HepG2 (cell line): ENCODE measurements at regions not wholly inside any gene's neighbourhood (a gene's known extent, or its start where the extent isn't known, plus 50 kb on each side); places are given as distances from the start of the nearest gene placed in this dataset.

Experiments
- ATAC-seq: fragments of 200-7000 bp; cut with Tn5 transposase; 3 replicates; pipeline ENCODE4 v1.9.1; 2020; ENCODE audit warnings: mild to moderate bottlenecking, moderate library complexity
- BruUV-seq: library from RNA; stranded (reverse); fragments of 400-500 nt; replicated peaks from 2 replicates; lab custom pipeline; 2021; lab: Mats Ljungman, UMichigan
- CTCF ChIA-PET: fragments of 300-600 bp; formaldehyde crosslinking; extraction: SDS; loops from one replicate; lab custom pipeline; 2021; ENCODE audit warnings: low total read pairs, inconsistent platforms, low intra/inter-chr PET ratio; lab: Yijun Ruan, JAX
- POLR2A ChIA-PET: fragments of 350-600 bp; sonication (Branson Sonifier 250); formaldehyde crosslinking; loops from one replicate; lab custom pipeline; 2020; ENCODE audit warnings: antibody characterized with exemption, inconsistent platforms; lab: Yijun Ruan, JAX
- DNase-seq: peaks from one replicate; pipeline ENCODE4 v3.0.0-alpha.2; 2015; ENCODE audit warnings: low spot score
- FAIRE-seq: peaks from 3 replicates; lab custom pipeline; 2011; peaks lifted over from hg19 to GRCh38; lab: Jason Lieb, UNC
- H2AFZ ChIP-seq: one replicate; pipeline ENCODE4 v1.6.1; 2011; ENCODE audit warnings: low read length, inconsistent platforms
- H3K27ac ChIP-seq: fragments of 300-600 bp; 3 replicates; pipeline ENCODE4 v1.8.0; 2011; ENCODE audit warnings: mixed run types, mild to moderate bottlenecking, mixed read lengths, low read length, inconsistent platforms; ENCODE audit not compliant: insufficient read depth; ENCODE audit errors: extremely low read length
- H3K27me3 ChIP-seq, 2 experiments: fragments of 200-600 bp in 1 of 2; 2 replicates in 1 of 2; 3 replicates in 1 of 2; pipeline versions ENCODE4 v1.6.0 to v1.8.0; 2011; ENCODE audit warnings: low read length in 2 of 2, mild to moderate bottlenecking in 2 of 2, moderate library complexity in 2 of 2, inconsistent platforms in 1 of 2; ENCODE audit not compliant: insufficient read depth in 2 of 2, control insufficient read depth in 1 of 2
- H3K36me3 ChIP-seq, 2 experiments: fragments of 200-600 bp in 1 of 2; replicated peaks in 1 of 2; 2 replicates in 1 of 2; 3 replicates in 1 of 2; pipeline versions ENCODE4 v1.5.1 to v1.8.0; 2011; ENCODE audit warnings: low read length in 2 of 2, inconsistent platforms in 1 of 2; ENCODE audit not compliant: insufficient read depth in 2 of 2, control insufficient read depth in 1 of 2
- H3K4me1 ChIP-seq: 2 replicates; pipeline ENCODE4 v1.5.1; 2012; ENCODE audit warnings: low read length, inconsistent platforms; ENCODE audit not compliant: insufficient read depth
- H3K4me2 ChIP-seq: 2 replicates; pipeline ENCODE4 v1.6.0; 2011; ENCODE audit warnings: low read depth, low read length, inconsistent platforms
- H3K4me3 ChIP-seq, 3 experiments: fragments of 200-600 bp in 1 of 3; sonication (generic), shearing (Covaris generic) in 1 of 3; replicated peaks in 1 of 3; 2 replicates each; pipeline ENCODE4 v1.5.1; 2011 to 2016; ENCODE audit warnings: low read length in 3 of 3, inconsistent platforms in 2 of 3, low read depth in 2 of 3, mild to moderate bottlenecking in 2 of 3, control low read depth in 1 of 3, mixed read lengths in 1 of 3; ENCODE audit not compliant: insufficient read depth in 1 of 3
- H3K79me2 ChIP-seq: one replicate; pipeline ENCODE4 v1.6.1; 2011; ENCODE audit warnings: low read length, inconsistent platforms; ENCODE audit not compliant: insufficient read depth
- H3K9ac ChIP-seq: 2 replicates; pipeline ENCODE4 v1.6.0; 2011; ENCODE audit warnings: mild to moderate bottlenecking, low read depth, low read length, inconsistent platforms; ENCODE audit not compliant: insufficient read depth
- H3K9me3 ChIP-seq: 2 replicates; pipeline ENCODE4 v1.5.1; 2012; ENCODE audit warnings: mild to moderate bottlenecking, low read length
- H4K20me1 ChIP-seq: 2 replicates; pipeline ENCODE4 v1.6.0; 2011; ENCODE audit warnings: inconsistent platforms, mild to moderate bottlenecking, low read length, moderate library complexity; ENCODE audit not compliant: insufficient read depth
- ELK4 ChIP-seq: sonication (generic); formaldehyde crosslinking; IDR thresholded peaks from 2 replicates; pipeline ENCODE4 v1.9.0; 2021; ENCODE audit warnings: missing genetic modification reagents, borderline replicate concordance
- NFKBIZ ChIP-seq: IDR thresholded peaks from 2 replicates; pipeline ENCODE4 v1.6.1; 2018; ENCODE audit warnings: missing genetic modification reagents, missing compliant biosample characterization
- RBM22 ChIP-seq: fragments of 200-400 bp; formaldehyde crosslinking; optimal IDR thresholded peaks from 2 replicates; pipeline ENCODE3; 2017; ENCODE audit warnings: mild to moderate bottlenecking, low read length, moderate library complexity
- ZFP41 ChIP-seq: sonication (generic); formaldehyde crosslinking; IDR thresholded peaks from 2 replicates; pipeline ENCODE4 v1.4.0; 2020; ENCODE audit warnings: mild to moderate bottlenecking, missing genetic modification reagents, borderline replicate concordance
- ZNF318 ChIP-seq: sonication (generic); formaldehyde crosslinking; IDR thresholded peaks from 2 replicates; pipeline ENCODE4 v1.4.0; 2020; ENCODE audit warnings: mild to moderate bottlenecking, missing genetic modification reagents
- ZNF414 ChIP-seq: sonication (generic); formaldehyde crosslinking; IDR thresholded peaks from 2 replicates; pipeline ENCODE4 v1.5.0; 2020; ENCODE audit warnings: missing genetic modification reagents
- ZNF761 ChIP-seq: sonication (generic); formaldehyde crosslinking; conservative IDR thresholded peaks from 2 replicates; pipeline ENCODE4 v1.4.0; 2020; ENCODE audit warnings: mild to moderate bottlenecking, missing genetic modification reagents
- ZNF782 ChIP-seq: sonication (generic); formaldehyde crosslinking; IDR thresholded peaks from 2 replicates; pipeline ENCODE4 v1.4.0; 2020; ENCODE audit warnings: missing genetic modification reagents, mild to moderate bottlenecking, borderline replicate concordance
- WGBS: methylation state at CpG from one replicate; pipeline ENCODE4 v1.1.6; 2017; ENCODE audit warnings: low lambda C conversion rate; 5-methylcytosine and 5-hydroxymethylcytosine counted together
- in situ Hi-C: cut with HindIII; loops from 2 replicates; pipeline ENCODE4 v1.10.0; 2017; ENCODE audit warnings: low pct_unique_long_range_greater_than_20kb; ENCODE audit not compliant: extremely low pct_ligation_motif_present
- intact Hi-C: fragments of 100-400 bp; cut with micrococcal nuclease; formaldehyde crosslinking; loops from one replicate; pipeline ENCODE4 v1.10.0; 2022; ENCODE audit not compliant: unreplicated experiment
- TF ChIP-seq, protein P1 (sequence below): sonication (generic); formaldehyde crosslinking; IDR thresholded peaks from 2 replicates; pipeline ENCODE4 v1.4.0; 2020; ENCODE audit warnings: missing genetic modification reagents
- TF ChIP-seq, protein P2 (sequence below): sonication (generic); formaldehyde crosslinking; conservative IDR thresholded peaks from 2 replicates; pipeline ENCODE4 v1.4.0; 2020; ENCODE audit warnings: missing genetic modification reagents

GRCh38 chr2:143819190-143819735 lies 690.0 kb downstream of the ARHGAP15 start:
- H2AFZ ChIP-seq, result no peak overlapping the region
- ATAC-seq, result no peak
- TF ChIP-seq, protein P1, sequence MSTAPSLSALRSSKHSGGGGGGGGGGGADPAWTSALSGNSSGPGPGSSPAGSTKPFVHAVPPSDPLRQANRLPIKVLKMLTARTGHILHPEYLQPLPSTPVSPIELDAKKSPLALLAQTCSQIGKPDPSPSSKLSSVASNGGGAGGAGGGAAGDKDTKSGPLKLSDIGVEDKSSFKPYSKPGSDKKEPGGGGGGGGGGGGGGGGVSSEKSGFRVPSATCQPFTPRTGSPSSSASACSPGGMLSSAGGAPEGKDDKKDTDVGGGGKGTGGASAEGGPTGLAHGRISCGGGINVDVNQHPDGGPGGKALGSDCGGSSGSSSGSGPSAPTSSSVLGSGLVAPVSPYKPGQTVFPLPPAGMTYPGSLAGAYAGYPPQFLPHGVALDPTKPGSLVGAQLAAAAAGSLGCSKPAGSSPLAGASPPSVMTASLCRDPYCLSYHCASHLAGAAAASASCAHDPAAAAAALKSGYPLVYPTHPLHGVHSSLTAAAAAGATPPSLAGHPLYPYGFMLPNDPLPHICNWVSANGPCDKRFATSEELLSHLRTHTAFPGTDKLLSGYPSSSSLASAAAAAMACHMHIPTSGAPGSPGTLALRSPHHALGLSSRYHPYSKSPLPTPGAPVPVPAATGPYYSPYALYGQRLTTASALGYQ (CRISPR knock-in tag), result no peak
- TF ChIP-seq, protein P2, sequence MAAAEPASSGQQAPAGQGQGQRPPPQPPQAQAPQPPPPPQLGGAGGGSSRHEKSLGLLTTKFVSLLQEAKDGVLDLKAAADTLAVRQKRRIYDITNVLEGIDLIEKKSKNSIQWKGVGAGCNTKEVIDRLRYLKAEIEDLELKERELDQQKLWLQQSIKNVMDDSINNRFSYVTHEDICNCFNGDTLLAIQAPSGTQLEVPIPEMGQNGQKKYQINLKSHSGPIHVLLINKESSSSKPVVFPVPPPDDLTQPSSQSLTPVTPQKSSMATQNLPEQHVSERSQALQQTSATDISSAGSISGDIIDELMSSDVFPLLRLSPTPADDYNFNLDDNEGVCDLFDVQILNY, result no peak
- no peak for TF ChIP-seq ZNF782
- no peak for TF ChIP-seq RBM22
- TF ChIP-seq NFKBIZ (CRISPR knock-in tag), result no peak
- no peak for TF ChIP-seq ELK4 (CRISPR knock-in tag)
- no peak for TF ChIP-seq ZNF761 (CRISPR knock-in tag)
- no peak for TF ChIP-seq ZNF414
- TF ChIP-seq ZFP41 (CRISPR knock-in tag), result no peak
- no peak for TF ChIP-seq ZNF318 (CRISPR knock-in tag)

More at GRCh38 chr2:143819190-143819735, 690.0 kb downstream of the ARHGAP15 start:
- Histone ChIP-seq H3K4me3 (no peak overlapping the region), H3K27me3 (no peaks in the 10 kb centered on the region), H3K27ac (no peak overlapping the region), H3K36me3 (no peaks in the 10 kb centered on the region), H3K4me2 (no peak overlapping the region), H3K4me1 (no peaks in the 10 kb centered on the region), H3K9me3 (no peaks in the 10 kb centered on the region), H4K20me1 (no peaks in the 10 kb centered on the region), H3K79me2 (no peaks in the 10 kb centered on the region), H3K9ac (no peak overlapping the region)
- CTCF ChIA-PET, result no interaction called here
- no peak for DNase-seq
- intact Hi-C loops, result no loop called here
- 0% methylated on average over 1 of the region's 1 CpG for WGBS
- POLR2A ChIA-PET, result no interaction called here
- FAIRE-seq, result no peak
- in situ Hi-C loops, result no loop called here
- BruUV-seq, result no TSS peak
